GM12891 (cell line): ENCODE measurements at regions not wholly inside any gene's neighbourhood (a gene's known extent, or its start where the extent isn't known, plus 50 kb on each side); places are given as distances from the start of the nearest gene placed in this dataset.
"Not testable (repeated sequence)": the region's sequence is repeated elsewhere in the genome, so short reads cannot be mapped to it uniquely, and the experiment has no call there.

Experiments used
- POLR2A ChIP-seq: IDR thresholded peaks from 2 replicates; pipeline ENCODE4 v1.6.1; 2011; ENCODE audit warnings: low read depth, low read length, control low read depth
- POLR2AphosphoS5 ChIP-seq: IDR thresholded peaks from 2 replicates; pipeline ENCODE4 v1.6.1; 2011; ENCODE audit warnings: low read depth, low read length, control low read depth
- POU2F2 ChIP-seq: IDR thresholded peaks from 2 replicates; pipeline ENCODE4 v1.6.1; 2011; ENCODE audit warnings: low read depth, mild to moderate bottlenecking, control low read depth, low read length, moderate library complexity
- SPI1 ChIP-seq: IDR thresholded peaks from 2 replicates; pipeline ENCODE4 v1.6.1; 2011; ENCODE audit warnings: low read depth, low read length, control low read depth
- TAF1 ChIP-seq: IDR thresholded peaks from 2 replicates; pipeline ENCODE4 v1.6.1; 2011; ENCODE audit warnings: low read depth, low read length, control low read depth

DNA sequence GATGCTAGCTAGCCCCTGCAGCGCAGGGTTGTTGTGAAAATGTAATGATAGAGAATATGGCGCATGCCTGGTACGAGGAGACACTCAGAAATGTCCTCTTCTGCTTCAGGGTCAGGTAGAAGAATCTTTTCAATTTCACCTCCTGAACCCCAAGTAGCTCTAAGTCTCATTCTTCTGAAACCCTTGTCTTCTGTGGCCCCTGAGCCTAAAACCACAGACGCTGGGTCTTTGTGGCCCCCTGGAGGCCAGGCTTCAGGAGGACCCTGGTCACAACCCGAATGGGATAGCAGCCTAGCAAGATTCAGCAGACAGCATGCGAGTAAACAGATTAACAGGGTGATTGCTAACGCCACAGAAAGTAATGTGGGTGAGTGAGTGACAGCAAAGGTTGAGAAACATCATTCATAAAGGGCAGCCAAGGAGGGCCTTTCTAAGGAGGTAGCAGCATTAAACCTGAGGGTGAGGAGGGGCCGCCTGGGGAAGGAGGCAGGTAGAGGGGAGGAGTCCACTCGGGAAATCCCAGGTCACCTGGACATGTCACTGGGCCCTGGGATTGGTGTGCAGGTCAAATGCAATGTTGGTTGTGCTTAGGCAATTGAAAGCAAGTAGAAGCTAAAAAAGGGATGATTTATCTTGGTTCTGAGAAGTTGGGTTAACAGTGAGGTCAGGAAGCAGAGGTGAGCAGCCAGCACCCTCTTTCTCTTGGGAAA, 82.2 kb downstream of the ARHGAP11B start:
- not testable (repeated sequence) for TF ChIP-seq POLR2A, POLR2AphosphoS5, POU2F2, SPI1, TAF1
